GM23248 (cell line): ENCODE measurements at regions not wholly inside any gene's neighbourhood (a gene's known extent, or its start where the extent isn't known, plus 50 kb on each side); places are given as distances from the start of the nearest gene placed in this dataset.

Source experiments
- EZH2 ChIP-seq: fragments of 200-600 bp; sonication (generic); IDR thresholded peaks from 2 replicates; pipeline ENCODE4 v1.6.1; 2018; ENCODE audit warnings: antibody characterized with exemption, mild to moderate bottlenecking; ENCODE audit not compliant: insufficient read depth, poor library complexity, severe bottlenecking
- EZH2phosphoT487 ChIP-seq: fragments of 200-600 bp; sonication (generic); IDR thresholded peaks from 2 replicates; pipeline ENCODE4 v1.6.1; 2018; ENCODE audit warnings: antibody characterized with exemption, moderate library complexity, mild to moderate bottlenecking, low read depth; ENCODE audit not compliant: insufficient read depth

GRCh38 chr2:16121986-16122390, 181.6 kb downstream of the MYCN start:
- TF ChIP-seq EZH2phosphoT487 (no peak), EZH2 (no peak)
